Tongue (tissue), 1 donor: ENCODE measurements at regions not wholly inside any gene's neighbourhood (a gene's known extent, or its start where the extent isn't known, plus 50 kb on each side); places are given as distances from the start of the nearest gene placed in this dataset.

Experiments used
- DNase-seq: peaks from one replicate; pipeline ENCODE4 v3.0.0-alpha.2; 2015

- no peak for DNase-seq
Observed at GRCh38 chr9:121550041-121550440, 50.4 kb upstream of the GGTA1 start.

DNA sequence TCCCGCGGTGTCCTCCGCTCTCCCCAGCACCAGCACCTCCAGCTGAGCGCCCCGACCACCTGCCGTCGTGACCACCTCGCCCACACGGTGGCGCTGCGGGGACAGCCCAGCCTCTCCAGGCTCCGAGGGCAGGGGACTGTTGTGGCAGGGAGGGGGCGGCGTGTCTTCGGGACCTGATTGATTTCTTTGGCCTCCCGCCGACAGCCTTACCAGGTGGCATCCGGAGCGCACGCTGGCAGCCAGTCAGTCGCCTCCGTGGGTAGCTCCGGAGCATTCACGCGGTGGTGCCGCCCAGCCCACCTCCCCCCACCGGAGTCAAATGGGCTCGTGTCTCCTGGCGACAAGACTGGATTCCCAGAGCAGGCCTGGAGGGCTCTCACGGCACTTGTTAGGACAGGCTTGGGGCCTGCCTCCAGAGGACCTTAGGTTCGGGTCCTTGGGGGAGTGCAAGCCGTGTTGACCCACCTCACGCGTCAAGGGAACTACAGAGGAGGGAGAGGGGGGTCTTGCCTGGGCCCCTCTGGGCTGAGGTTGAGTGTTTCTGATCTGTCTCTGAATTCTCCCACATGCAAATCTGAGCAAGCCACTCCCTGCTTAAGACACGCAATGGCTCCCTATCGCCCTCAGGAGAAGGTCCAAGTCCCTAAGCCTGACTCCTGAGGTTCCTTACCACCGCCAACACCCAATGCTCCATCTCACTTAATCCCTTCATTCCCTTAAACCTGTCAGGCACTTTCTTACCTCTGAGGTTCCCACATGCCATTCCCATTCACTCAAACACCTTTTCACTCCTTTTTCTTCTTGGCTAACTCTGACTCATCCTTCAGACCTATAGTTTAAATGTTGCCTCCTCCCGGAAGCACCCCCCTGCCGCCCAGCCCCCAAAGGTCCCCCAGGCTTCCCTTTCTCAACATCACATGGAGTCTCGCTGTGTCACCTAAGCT, 51.2 kb upstream of the GGTA1 start:
- peak; percentile 91 for DNase-seq

DNA sequence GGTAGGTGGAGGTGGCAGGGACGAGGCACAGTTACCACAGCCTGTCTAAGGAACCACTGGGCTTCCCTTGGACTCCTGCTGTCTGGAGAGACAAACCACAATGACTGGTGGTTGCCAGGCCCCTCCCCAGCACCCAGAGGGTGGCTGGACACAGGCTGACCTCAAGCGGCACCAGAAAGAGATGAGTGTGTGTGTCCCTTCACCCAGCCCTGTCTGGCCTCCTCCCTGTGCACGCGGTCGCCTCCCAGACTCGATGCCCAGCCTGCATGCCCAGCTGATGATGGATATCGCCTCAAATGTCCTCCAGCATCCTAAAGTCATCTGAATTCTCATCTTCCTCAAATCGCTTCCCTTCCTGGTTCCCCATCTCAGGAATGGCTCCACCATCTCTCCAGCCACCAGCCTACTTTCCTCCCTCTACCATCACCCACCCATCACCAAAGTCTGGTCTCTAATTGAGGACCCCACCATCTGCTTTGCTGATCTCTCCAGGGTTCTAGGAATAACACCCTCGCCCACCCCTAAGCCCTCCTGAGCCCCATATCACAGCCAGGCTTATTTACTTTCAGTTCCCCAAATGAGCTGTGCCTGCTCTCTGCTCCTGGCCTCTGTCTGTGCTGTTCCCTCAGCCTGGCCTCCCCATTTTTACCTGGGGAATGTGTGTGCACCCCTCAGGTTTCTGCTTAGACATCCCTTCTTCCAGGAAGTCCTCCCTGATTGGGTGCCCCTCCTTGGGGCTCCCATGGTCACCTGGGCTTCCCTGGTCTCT, 52.5 kb upstream of the GGTA1 start:
- DNase-seq: no peak

DNA sequence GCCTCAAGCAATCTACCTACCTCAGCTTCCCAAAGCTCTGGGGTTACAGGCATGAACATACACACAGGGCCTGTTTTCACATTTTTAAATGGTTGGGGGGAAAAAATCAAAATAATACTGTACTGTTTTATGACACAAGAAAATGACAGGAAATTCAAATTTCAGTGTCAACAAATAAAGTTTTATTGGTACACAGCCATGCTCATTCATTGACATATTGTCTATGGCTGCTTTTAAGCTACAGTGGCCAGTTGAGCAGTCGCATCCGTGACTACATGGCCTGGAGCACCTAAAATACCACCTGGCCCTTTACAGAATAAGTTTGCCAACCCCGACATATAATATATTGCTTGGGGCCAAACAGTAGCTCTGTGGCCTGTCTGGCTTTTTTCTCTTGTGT, 56.4 kb upstream of the GGTA1 start:
- DNase-seq: no peak

DNA sequence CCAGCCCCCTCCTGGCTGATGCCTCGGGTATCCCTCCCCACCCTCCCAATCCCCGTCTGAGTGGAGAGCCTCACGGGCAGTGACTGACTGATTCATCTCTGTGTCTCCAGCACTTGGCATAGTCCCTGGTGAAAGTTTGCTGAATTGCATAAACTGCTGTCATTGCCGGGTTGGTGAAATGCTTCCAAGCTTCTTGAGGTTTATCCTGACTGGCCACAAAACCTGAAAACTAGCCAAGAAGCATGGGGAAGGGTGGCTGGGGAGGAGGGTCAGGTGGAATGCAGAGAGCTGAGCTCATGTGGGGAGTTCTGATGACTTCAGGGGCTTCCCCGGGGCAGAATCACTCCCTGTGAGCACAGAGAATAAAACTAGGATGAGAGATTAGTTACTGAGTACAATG, 56.9 kb upstream of the GGTA1 start:
- DNase-seq: no peak

DNA sequence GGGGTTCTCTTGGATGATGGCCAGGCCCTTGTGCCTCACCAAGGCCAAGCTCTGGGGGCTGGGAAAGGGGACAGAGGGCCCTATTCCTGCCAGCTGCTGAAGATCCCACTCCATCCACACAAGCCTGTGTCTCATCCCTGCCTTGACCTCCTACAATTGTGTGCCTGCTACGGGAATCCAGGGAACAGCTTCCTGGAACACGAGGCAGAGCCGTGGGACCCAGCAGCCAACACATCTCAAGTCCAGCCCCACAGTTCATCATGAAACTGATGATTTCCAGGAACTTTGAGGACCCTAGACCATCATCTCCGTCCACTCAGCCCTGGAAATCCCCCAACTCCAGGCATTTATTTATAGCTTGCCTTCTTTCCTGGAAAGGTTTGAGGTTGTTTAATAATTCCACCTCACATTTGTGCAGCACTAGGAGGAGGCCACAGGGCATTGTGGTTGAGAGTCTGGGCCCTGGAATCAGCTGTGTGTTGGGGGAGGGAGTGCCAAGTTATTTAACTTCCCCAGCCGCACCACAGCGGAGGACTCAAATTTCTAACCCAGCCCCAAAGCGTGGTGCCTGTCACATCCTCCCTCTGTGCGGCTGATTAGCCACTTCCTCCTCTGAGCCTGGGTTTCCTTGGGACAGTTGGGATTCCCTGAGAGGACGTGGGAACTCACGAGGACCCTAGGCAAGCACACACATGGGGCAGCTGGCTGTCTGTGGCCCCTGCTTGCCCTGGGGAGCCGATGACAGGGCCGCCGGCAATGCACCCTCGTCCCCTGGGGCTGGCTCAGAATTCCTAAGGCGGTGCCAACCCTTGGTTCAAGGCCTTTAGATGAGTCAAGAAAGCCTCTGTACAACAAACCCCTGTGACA, 58.2 kb upstream of the GGTA1 start:
- DNase-seq: peak; percentile 91

- no peak for DNase-seq
Observed at GRCh38 chr9:121558473-121558872, 58.8 kb upstream of the GGTA1 start.

- no peak for DNase-seq
Observed at GRCh38 chr9:121559183-121559582, 59.5 kb upstream of the GGTA1 start.

DNA sequence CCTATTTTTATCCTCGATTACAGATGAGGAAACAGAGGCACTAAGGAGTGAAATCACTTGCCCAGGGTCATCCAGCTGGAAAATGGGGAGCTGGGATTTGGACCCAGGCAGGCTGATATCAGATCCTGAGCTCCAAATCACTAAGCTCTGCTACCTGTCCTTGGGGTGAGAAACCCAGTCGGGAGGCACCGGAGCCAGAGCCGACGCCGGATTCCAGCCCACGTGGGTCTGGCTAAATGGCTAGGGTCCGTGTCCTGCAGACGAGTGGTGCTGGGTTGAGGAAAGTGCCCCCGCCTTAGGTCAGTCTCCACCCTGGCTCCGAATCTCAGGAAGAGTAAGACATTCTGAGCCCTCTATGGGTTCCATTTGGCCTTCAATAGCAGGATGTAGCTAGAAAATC, 61.3 kb upstream of the GGTA1 start:
- DNase-seq: no peak

GRCh38 chr9:121561385-121562222, 62.0 kb upstream of the GGTA1 start:
- no peak for DNase-seq

GRCh38 chr9:121562301-121562700, 62.7 kb upstream of the GGTA1 start:
- no peak for DNase-seq

DNA sequence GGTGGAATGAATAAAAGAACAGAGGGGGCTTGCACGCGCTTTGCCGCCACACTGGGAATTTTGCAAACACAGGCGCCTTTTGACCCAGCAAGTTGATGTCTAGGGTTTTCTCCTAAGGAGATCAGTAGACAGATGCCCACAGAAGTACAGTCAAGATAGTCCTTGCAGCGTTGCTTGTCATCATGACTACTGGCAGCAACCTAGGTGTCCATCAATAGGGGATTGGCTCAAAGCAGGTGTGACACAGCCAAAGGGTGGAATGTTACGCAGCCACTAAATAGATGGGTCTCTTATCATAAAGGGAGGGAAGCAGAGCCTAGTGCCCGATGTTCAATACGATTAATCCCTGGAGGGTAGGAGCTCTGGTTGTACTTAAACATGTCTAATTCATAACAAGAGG, 63.8 kb upstream of the GGTA1 start:
- no peak for DNase-seq

DNA sequence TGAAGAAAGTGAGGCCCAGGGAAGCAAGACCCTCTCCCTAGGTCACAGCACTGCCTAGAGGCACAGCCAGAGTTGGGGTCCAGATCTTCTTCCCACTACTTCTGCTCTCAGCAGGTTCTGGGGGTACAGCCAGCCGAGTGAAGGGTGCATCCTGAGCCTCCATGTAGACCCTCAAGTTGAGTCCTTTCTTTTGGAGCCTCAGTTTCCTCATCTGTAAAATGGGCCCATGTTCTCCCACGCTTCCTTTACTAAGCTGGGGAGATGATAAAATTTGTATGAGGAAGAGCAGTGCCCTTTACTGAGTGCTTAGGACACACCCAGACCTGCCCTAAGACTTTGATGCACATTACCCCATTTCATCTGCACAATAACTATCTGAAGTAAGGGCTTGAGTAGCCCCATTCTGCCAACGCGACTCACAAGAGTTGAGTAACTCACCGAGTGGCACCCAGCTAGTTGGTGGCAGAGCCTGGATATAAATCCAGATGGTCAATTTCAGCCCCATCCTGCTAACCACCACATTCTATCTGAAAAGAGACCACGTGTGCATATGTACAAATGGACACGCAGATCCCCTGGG, 64.3 kb upstream of the GGTA1 start:
- no peak for DNase-seq

DNA sequence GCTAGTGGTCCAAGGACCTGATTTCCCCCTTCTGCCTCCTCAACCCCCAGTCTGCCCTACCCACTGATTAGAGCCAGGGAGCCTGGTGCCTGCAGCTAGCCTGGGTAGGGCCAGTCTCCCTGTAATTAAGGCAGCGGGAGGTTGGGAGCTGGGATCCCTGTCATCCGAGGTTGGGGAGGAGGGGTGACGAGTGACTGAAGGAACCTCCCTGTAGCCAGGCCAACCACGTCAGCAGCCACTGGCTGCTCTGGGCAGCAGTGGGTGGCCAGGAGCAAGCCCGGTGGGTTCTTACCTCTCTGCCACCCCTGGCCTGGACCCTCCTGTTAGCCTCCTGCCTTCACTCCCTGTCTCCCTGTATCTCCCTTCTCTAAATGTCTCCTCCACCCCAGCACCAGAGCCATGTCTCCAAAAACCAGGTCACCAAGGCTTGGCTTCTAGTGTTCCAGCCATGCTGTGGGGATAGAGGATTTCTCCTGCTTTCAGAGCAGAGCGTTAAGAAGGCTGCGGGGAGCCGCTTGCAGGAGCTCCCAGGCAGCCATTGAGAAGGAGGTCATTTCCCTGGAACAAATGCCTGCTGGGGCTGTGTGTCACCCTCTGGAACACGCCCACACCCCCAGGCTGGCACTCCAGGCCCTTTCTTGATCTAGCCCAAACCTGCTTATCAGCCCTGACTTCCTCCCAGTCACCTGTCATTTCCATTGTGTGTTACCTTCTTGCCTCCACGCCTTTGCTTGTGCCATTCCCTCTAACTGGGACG, 65.0 kb upstream of the GGTA1 start:
- no peak for DNase-seq

- DNase-seq: peak; percentile 76
Observed at GRCh38 chr9:121566481-121567465, 67.1 kb upstream of the GGTA1 start.

GRCh38 chr9:121567500-121568342, 68.1 kb upstream of the GGTA1 start:
- peak; percentile 41 for DNase-seq

GRCh38 chr9:121568343-121569265, 69.0 kb upstream of the GGTA1 start:
- peak; percentile 46 for DNase-seq
